Endometrial microvascular endothelial cells (primary cell): ENCODE measurements at regions not wholly inside any gene's neighbourhood (a gene's known extent, or its start where the extent isn't known, plus 50 kb on each side); places are given as distances from the start of the nearest gene placed in this dataset.

ENCODE experiments used
- in situ Hi-C: cut with HindIII; loops from 2 replicates; pipeline ENCODE4 v1.10.0; 2017; ENCODE audit warnings: low sequenced_read_pairs, low pct_unique_long_range_greater_than_20kb; ENCODE audit errors: inconsistent ontology term

- in situ Hi-C loops, result no loop called here
Observed at GRCh38 chr7:22631730-22632129, 95.3 kb upstream of the IL6 start.

DNA sequence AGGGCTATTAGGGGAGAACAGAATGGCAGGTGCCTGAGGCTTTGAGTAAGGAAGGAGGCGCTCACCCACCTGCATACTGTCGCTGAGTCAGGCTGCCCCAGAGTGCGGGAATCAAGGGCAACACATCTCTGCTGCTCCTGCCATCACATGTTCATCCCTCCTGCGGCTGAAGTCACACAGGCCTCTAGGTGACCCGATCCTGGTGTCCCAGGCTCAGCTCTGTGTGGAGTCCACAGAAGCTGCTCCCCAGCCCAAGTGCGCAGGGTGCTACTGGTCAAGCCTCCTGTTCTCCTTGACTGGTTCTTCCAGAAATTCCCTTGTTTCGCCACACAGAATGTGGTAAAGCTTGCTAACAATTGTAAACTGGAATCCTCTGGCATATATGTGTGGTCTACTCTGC, 96.9 kb upstream of the IL6 start:
- in situ Hi-C loops, result no loop called here

DNA sequence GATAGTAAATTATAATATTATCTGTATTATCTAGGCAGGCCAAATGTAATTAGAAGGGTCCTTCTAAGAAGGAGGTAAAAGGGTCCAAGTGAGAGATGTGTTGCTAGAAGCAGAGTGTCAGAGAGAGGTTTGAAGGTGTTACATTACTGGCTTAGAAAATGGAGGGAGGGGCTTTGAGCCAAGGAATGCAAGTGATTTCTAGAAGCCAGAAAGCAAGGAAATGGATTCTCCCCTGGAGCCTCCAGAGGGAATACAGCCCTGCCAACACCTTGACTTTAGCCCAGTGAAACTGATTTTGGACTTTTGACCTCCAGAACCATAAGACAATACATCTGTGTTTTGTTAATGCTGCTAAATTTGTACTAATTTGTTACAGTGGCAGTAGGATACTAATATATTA, 97.9 kb upstream of the IL6 start:
- in situ Hi-C loops, result no loop called here

DNA sequence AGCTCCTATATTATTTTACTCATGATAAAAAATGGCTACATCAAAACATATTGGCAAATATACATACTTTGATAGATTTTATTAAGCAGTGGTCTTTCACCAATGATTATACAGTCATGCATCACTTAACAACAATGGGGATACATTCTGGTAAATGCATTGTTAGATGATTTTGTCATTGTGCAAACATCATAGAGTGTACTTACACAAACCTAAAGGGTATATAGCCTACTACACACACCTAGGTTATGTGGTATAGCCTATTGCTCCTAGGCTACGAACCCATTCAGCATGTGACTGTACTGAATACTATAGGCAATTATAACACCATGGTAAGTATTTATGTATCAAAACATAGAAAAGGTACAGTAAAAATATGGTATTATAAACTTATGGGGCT, 98.9 kb upstream of the IL6 start:
- in situ Hi-C loops, result no loop called here

DNA sequence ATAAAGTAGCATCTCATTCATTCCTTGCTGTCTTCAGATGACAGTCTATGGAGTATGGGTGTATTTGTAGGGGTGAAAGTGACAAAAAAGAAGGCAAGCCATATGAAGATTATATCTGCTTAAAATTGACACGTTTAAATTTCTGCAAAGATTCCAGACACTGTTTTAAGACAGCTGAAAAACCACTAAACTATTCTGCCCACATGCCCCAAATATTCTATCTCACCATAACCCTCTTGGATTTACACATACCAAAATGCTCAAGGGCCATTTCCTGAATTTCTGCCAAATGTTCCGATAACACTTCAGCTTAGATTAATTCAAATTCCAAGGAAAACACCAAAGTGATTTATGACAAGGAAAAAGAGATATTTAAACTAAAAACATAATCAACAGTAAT, 99.9 kb upstream of the IL6 start:
- in situ Hi-C loops, result no loop called here

DNA sequence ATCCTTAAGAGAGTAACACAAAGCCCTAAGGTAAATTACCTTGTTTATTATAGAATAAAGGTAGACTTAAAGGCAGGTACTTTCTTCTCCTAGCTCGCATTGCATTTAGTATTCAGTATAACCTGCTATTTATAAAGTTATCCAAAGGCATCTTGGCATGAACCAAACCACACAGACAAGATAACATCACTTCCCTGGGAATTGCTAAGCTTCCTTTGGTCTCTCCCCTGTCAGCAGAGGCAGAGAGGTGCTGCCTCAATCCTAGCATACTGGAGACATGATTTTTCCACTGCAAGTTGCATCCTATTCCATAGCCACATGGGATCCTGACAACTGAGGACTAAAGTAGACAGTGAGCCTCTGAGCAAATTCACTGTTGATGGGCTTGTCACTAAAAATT, 101.7 kb upstream of the IL6 start:
- in situ Hi-C loops, result no loop called here

DNA sequence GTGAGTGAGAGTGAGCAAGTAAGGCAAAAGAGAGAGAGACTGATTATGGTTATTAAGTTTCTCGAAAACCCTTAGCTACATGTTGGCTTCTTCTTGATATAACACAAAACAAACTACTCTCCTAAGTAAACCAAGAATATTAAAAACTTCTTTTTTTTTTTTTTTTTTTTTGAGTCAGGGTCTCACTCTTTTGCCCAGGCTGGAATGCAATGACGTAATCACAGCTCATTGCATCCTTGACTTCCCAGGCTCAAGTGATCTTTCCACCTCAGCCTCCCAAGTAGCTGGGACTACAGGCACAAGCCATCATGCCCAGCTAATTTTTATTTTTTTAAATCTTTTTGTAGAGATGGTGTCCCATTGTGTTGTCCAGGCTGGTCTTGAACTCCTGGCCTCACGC, 102.2 kb upstream of the IL6 start:
- in situ Hi-C loops, result no loop called here

DNA sequence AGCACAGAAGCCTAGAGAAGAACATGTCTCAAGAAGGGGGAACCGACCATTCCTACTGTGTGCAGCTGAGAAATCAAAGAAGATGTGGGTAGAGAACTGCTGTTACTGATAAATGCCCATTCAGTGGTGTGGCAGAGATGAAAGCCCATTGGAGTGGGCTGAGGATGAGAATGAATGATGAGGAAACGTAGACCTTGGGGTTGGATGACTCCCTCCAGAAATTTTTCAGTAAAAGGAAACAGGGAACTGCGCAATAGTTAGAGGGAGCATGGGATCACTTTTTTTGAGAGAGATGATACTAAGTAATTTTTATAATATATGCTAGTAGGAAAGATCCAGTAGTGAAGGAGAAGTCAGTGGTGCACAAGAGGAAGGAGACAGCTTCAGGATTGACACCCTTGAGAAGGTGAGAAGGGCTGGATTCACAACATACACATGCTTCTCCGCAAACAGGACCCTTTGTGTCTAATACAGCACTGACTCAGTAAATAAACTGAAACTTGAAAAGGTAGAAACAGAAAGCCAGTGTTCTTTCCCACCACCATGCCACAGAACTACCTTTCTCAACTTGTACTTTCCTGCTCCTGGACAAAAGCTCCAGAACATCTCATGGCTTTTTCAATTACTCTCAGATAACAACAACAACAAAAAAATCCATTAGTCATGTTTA, 104.7 kb upstream of the IL6 start:
- in situ Hi-C loops, result no loop called here

GRCh38 chr7:22618528-22618927, 108.5 kb upstream of the IL6 start:
- in situ Hi-C loops, result no loop called here

DNA sequence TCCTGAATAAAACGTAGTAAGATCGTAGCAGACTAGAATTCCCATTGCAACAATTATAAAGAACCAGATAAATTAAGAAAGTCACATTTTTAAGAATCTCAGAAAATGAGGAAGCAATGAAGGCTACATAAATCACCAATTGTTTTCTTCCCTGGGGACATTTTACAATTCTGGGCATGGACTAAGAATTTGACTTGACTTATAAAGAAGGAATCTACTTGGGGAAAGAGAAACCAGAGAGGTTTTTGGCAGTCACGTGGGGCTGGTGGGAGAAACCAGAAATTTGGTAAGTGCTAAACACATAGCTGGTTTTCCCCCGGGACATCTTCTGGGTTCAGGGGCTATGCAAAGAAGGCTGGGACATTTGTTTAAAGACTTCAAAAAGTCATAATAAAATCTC, 109.8 kb upstream of the IL6 start:
- in situ Hi-C loops, result no loop called here

DNA sequence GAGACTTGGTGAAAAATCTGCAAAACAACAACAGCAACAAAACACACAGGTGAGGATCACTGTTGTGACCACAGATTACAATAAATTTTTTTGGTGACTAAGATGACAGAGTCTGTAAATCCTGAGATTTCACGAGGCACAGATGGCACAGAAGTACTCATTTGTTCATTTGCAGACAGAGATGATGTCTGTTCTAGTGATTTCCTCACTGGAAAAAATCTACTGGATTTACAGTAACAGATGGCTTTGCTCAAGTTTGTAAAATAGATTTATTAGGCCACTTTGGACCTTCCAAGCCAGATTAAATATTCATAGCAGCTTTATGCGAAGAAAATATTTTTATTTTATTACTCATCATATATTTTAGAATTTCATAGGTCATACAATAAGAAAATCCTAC, 113.5 kb upstream of the IL6 start:
- in situ Hi-C loops, result no loop called here

- in situ Hi-C loops, result no loop called here
Observed at GRCh38 chr7:22612776-22613175, 112.8 kb upstream of the STEAP1B start.

- in situ Hi-C loops, result no loop called here
Observed at GRCh38 chr7:22611758-22612079, 111.7 kb upstream of the STEAP1B start.

- in situ Hi-C loops, result no loop called here
Observed at GRCh38 chr7:22610951-22611757, 111.2 kb upstream of the STEAP1B start.

DNA sequence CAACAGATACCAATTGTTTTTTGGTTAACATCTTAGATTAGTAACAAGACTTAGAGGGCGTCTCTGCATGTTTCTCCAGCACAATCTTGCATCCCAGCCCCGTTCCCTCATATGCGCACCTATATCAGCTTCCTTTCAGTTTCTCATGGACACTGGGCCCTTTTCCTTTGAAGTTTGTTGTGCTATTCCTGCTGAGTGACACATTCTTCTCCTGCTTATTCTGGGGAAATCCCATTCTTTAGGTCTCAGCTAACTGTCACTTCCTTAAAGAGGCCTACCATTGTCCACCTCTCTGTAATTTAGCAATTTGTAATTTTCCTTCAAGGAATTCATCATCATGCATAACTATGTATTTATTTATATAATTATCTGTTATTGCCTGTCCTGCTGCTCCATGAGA, 110.3 kb upstream of the STEAP1B start:
- in situ Hi-C loops, result no loop called here

DNA sequence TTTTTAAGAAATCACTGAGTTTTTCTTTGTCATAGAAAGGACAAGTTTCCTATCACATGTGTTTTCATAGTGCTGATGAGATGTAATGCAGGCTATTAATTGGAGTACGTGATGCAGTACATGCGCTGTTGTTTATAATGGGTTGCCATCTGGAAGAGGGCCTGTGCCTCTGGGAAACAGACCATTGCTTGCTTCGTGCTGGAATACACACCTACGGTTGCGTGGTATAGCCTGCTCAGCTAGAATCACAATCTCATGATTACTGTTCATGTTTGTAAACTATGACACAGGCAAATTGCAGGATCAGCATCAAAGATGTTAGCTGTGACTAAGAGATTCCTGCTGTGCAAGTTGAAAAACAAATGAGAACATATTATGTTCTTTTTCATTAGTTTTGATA, 107.2 kb upstream of the STEAP1B start:
- in situ Hi-C loops, result no loop called here

DNA sequence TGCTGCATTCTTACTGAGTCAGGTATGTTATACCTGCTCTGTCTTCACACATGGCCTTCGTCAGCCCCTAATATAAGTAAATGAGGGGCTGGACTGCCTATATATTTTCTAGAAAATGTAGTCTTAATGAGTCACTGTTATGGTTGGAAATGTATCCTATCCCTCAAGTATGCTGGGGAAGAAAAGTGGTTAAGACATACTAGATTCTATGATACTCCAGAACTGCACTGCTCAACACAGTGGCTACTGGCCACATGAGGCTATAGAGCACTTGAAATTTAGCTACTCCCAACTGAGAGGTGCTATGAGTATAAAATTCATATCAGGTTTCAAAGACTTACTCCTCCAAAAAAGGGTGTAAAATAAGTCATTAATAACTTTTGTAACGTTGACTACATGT, 104.3 kb upstream of the STEAP1B start:
- in situ Hi-C loops, result no loop called here

- in situ Hi-C loops, result no loop called here
Observed at GRCh38 chr7:22601812-22602565, 102.0 kb upstream of the STEAP1B start.

- in situ Hi-C loops, result no loop called here
Observed at GRCh38 chr7:22601408-22601807, 101.4 kb upstream of the STEAP1B start.

- in situ Hi-C loops, result no loop called here
Observed at GRCh38 chr7:22601003-22601402, 101.0 kb upstream of the STEAP1B start.
